ENCODE measurements at regions not wholly inside any gene's neighbourhood (a gene's known extent, or its start where the extent isn't known, plus 50 kb on each side); places are given as distances from the start of the nearest gene placed in this dataset.

DNA sequence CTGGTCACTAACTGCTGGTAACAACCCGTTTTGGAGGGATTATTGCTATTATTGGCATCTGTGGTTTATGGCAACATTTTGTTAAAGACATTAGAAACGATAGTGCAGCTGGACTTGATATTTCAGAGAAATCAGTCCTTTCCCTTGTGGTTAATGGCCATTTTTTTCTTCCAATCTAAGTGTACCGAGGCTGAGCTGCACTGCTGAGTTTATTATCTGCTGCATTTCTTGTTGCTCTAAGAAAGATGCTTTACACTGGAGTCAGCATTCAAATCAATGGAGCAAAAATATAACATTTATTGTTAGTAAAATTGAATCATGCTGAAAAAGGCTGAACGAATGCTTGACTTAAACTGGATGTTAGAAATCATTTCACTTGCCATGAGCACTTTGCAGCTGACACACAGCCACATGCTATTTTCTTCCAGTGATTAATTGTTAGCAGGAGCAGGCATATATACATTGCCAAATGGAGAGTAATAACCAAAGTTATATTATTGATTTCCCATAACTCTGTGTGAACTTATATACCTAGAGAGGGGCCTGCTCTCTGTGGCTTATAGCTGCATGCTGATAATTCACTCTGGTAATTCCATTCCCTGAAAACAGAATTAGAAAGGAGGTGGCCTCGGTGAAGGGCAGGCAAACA, 66.5 kb upstream of the TTC29 start:
- no peaks in the 10 kb centered on the region for H3K4me1 ChIP-seq
- intact Hi-C loops (cut with DNase I): no loop called here

GRCh38 chr4:147014946-147015345, 69.3 kb upstream of the TTC29 start:
- Histone ChIP-seq H3K9me3 (no peaks in the 10 kb centered on the region), H3K27me3 (no peaks in the 10 kb centered on the region), H3K27ac (no peak overlapping the region), H3K4me3 (no peak overlapping the region), H3K36me3 (no peaks in the 10 kb centered on the region), H3K4me1 (no peaks in the 10 kb centered on the region)
- ATAC-seq (no peak), DNase-seq (no peak)
- intact Hi-C loops (cut with DNase I): no loop called here
- TF ChIP-seq, protein P1, sequence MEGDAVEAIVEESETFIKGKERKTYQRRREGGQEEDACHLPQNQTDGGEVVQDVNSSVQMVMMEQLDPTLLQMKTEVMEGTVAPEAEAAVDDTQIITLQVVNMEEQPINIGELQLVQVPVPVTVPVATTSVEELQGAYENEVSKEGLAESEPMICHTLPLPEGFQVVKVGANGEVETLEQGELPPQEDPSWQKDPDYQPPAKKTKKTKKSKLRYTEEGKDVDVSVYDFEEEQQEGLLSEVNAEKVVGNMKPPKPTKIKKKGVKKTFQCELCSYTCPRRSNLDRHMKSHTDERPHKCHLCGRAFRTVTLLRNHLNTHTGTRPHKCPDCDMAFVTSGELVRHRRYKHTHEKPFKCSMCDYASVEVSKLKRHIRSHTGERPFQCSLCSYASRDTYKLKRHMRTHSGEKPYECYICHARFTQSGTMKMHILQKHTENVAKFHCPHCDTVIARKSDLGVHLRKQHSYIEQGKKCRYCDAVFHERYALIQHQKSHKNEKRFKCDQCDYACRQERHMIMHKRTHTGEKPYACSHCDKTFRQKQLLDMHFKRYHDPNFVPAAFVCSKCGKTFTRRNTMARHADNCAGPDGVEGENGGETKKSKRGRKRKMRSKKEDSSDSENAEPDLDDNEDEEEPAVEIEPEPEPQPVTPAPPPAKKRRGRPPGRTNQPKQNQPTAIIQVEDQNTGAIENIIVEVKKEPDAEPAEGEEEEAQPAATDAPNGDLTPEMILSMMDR (IDR thresholded peaks at IDR 0.05): no peak

More for the DNA sequence above, 66.5 kb upstream of the TTC29 start:
- no peak overlapping the region for H3K27ac ChIP-seq
- no peaks in the 10 kb centered on the region for H3K9me3 ChIP-seq
- no peak overlapping the region for H3K4me3 ChIP-seq
- no peaks in the 10 kb centered on the region for H3K36me3 ChIP-seq
- no peaks in the 10 kb centered on the region for H3K27me3 ChIP-seq
- TF ChIP-seq, protein P1 (IDR thresholded peaks at IDR 0.05): no peak
- ATAC-seq (no peak), DNase-seq (no peak)

DNA sequence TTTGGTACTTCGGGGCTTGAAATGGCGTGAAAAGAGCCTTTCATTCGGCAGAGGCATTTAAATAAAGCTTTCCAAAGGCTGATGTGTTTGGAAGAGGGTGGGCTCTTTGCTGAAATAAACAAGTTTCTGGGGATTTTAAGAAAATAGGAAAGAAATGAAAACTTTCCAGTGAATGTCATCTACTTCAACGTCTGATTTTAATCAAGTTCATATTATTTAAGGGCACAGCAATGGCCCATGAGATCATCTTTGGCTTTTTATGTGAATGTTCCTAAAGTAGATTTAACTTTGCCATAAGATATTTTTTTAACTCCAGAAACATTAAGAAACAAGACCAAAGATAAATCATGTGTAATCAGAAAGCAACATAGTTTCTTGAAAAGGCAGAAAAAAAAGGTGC, 69.8 kb upstream of the TTC29 start:
- TF ChIP-seq, protein P1 (IDR thresholded peaks at IDR 0.05): no peak
- no peak for DNase-seq
- ATAC-seq: no peak
- Histone ChIP-seq H3K27me3 (no peaks in the 10 kb centered on the region), H3K4me3 (no peak overlapping the region), H3K9me3 (no peaks in the 10 kb centered on the region), H3K4me1 (no peaks in the 10 kb centered on the region), H3K36me3 (no peaks in the 10 kb centered on the region), H3K27ac (no peak overlapping the region)
- intact Hi-C loops (cut with DNase I): no loop called here

- Histone ChIP-seq H3K36me3 (no peaks in the 10 kb centered on the region), H3K27ac (no peak overlapping the region), H3K27me3 (no peaks in the 10 kb centered on the region), H3K4me3 (no peak overlapping the region), H3K4me1 (no peaks in the 10 kb centered on the region), H3K9me3 (no peaks in the 10 kb centered on the region)
- ATAC-seq: no peak
- no peak for DNase-seq
- intact Hi-C loops (cut with DNase I): no loop called here
- TF ChIP-seq, protein P1 (IDR thresholded peaks at IDR 0.05): no peak
These were observed 71.4 kb upstream of the TTC29 start for GRCh38 chr4:147017081-147017480.

DNA sequence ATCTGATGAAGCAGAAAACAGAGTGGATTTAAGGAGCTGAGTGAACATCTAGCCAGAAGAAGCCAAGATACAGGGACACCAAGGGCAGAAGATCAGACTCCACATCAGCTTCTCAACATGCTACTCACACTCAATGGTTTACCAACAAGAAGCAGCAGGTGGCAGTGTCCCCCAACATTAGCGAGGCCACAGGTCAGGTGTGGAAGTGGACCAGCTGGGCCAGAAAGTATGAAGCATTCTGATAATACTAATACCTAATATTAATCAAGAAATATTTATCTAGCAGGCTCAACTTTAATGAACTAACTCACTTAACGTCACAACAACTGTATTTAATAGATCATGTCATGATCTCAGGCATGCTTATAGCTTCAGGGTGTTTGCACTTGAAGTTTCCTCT, 73.4 kb upstream of the TTC29 start:
- intact Hi-C loops (cut with DNase I): no loop called here
- Histone ChIP-seq H3K27me3 (no peaks in the 10 kb centered on the region), H3K27ac (no peak overlapping the region), H3K4me1 (no peaks in the 10 kb centered on the region), H3K9me3 (no peaks in the 10 kb centered on the region), H3K4me3 (no peak overlapping the region), H3K36me3 (no peaks in the 10 kb centered on the region)
- peak; percentile 95 for ATAC-seq
- TF ChIP-seq, protein P1 (IDR thresholded peaks at IDR 0.05): peak; percentile 55 to 63
- peak in 2 of 4 donors; percentile 36 to 52 for DNase-seq

All from left lung (tissue), 4 donors.